ENCODE measurements at regions not wholly inside any gene's neighbourhood (a gene's known extent, or its start where the extent isn't known, plus 50 kb on each side); places are given as distances from the start of the nearest gene placed in this dataset.

DNA sequence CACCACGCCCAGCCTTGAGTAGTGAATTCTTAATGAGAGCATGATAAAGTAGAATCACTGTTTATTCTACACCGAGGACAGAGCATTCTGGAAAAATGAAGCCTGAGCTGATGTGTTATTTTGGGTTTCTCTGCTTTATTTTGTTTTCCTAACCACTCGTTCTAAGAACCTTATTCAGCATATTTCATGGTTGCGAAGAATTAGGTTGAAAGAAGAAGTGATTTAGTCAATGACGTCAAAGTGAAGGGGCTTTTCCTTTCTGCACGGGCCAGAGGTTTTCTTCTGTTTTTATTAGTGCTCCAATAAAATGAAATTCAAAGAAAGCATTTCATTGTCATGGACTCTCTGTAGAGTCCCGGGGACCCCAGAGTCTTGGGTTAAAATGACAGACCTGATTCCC lies 178.5 kb downstream of the MAF start:
- no peak for DNase-seq (ENCODE audit: low spot score)
- no peak overlapping the region for H2AFZ ChIP-seq (ENCODE audit: low read length)
- H3K36me3 ChIP-seq (ENCODE audit: insufficient read depth, low read length), result no peaks in the 10 kb centered on the region
- no peak overlapping the region for H3K4me2 ChIP-seq (ENCODE audit: low read length)
- POLR2A ChIA-PET, result no interaction called here
- CTCF ChIA-PET (ENCODE audit: unreplicated experiment), result no interaction called here
- no peaks in the 10 kb centered on the region for H3K9me2 ChIP-seq (ENCODE audit: insufficient read depth, low read length)
- H3K4me3 ChIP-seq (ENCODE audit: low read depth, low read length, poor library complexity, severe bottlenecking), result no peak overlapping the region
- H3K79me2 ChIP-seq (ENCODE audit: insufficient read depth, low read depth, low read length), result no peaks in the 10 kb centered on the region
- H3K9me3 ChIP-seq (ENCODE audit: low read length), result no peaks in the 10 kb centered on the region
- no peaks in the 10 kb centered on the region for H4K20me1 ChIP-seq (ENCODE audit: insufficient read depth, low read length)
- no peaks in the 10 kb centered on the region for H3K4me1 ChIP-seq (ENCODE audit: insufficient read depth, low read length, poor library complexity, severe bottlenecking)
- intact Hi-C loops (cut with micrococcal nuclease; ENCODE audit: unreplicated experiment), result no loop called here
- TF ChIP-seq CTCF (conservative IDR thresholded peaks at IDR 0.05; ENCODE audit: low read length) (no peak), EZH2phosphoT487 (IDR thresholded peaks at IDR 0.05; ENCODE audit: borderline replicate concordance, low read depth, low read length) (no peak)
- H3K27ac ChIP-seq (ENCODE audit: low read depth, low read length, poor library complexity, severe bottlenecking), result no peak overlapping the region
- no TSS peak for BruUV-seq (replicated peaks)

GRCh38 chr16:79421126-79421525 lies 179.4 kb downstream of the MAF start:
- Histone ChIP-seq H3K79me2 (ENCODE audit: insufficient read depth, low read depth, low read length) (no peaks in the 10 kb centered on the region), H3K4me2 (ENCODE audit: low read length) (no peak overlapping the region), H3K9me3 (ENCODE audit: low read length) (no peaks in the 10 kb centered on the region), H2AFZ (ENCODE audit: low read length) (no peak overlapping the region), H4K20me1 (ENCODE audit: insufficient read depth, low read length) (no peaks in the 10 kb centered on the region), H3K27ac (ENCODE audit: low read depth, low read length, poor library complexity, severe bottlenecking) (no peak overlapping the region), H3K9me2 (ENCODE audit: insufficient read depth, low read length) (no peaks in the 10 kb centered on the region), H3K36me3 (ENCODE audit: insufficient read depth, low read length) (no peaks in the 10 kb centered on the region), H3K4me3 (ENCODE audit: low read depth, low read length, poor library complexity, severe bottlenecking) (no peak overlapping the region), H3K4me1 (ENCODE audit: insufficient read depth, low read length, poor library complexity, severe bottlenecking) (no peaks in the 10 kb centered on the region)
- ChIA-PET POLR2A (no interaction called here), CTCF (ENCODE audit: unreplicated experiment) (no interaction called here)
- no peak for DNase-seq (ENCODE audit: low spot score)
- intact Hi-C loops (cut with micrococcal nuclease; ENCODE audit: unreplicated experiment), result no loop called here
- no TSS peak for BruUV-seq (replicated peaks)
- TF ChIP-seq CTCF (conservative IDR thresholded peaks at IDR 0.05; ENCODE audit: low read length), result no peak
- no peak for TF ChIP-seq EZH2phosphoT487 (IDR thresholded peaks at IDR 0.05; ENCODE audit: borderline replicate concordance, low read depth, low read length)

DNA sequence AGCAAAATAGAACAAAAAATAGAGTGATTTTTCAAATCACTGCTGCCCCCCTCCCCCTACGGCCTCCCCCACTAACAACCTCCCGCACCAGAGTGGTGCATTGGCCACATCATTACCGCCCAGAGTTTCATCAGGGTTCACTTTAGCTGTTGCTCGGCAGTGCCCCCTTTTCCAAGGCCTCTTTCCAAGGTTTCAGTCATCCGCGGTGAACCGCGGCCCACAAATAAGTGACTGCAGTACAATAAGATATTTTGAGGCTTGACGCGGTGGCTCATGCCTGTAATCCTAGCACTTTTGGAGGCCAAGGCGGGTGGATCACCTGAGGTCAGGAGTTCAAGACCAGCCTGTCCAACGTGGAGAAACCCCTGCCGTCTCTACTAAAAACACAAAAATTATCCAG lies 180.0 kb downstream of the MAF start:
- POLR2A ChIA-PET, result no interaction called here
- TF ChIP-seq EZH2phosphoT487 (IDR thresholded peaks at IDR 0.05; ENCODE audit: borderline replicate concordance, low read depth, low read length) (no peak), CTCF (conservative IDR thresholded peaks at IDR 0.05; ENCODE audit: low read length) (no peak)
- intact Hi-C loops (cut with micrococcal nuclease; ENCODE audit: unreplicated experiment), result no loop called here

More for the DNA sequence above, 180.0 kb downstream of the MAF start:
- H3K4me3 ChIP-seq (ENCODE audit: low read depth, low read length, poor library complexity, severe bottlenecking), result no peak overlapping the region
- H3K36me3 ChIP-seq (ENCODE audit: insufficient read depth, low read length), result no peaks in the 10 kb centered on the region
- no TSS peak for BruUV-seq (replicated peaks)
- DNase-seq (ENCODE audit: low spot score), result no peak
- no peaks in the 10 kb centered on the region for H4K20me1 ChIP-seq (ENCODE audit: insufficient read depth, low read length)
- no peak overlapping the region for H3K27ac ChIP-seq (ENCODE audit: low read depth, low read length, poor library complexity, severe bottlenecking)
- no peaks in the 10 kb centered on the region for H3K4me1 ChIP-seq (ENCODE audit: insufficient read depth, low read length, poor library complexity, severe bottlenecking)
- no peak overlapping the region for H3K4me2 ChIP-seq (ENCODE audit: low read length)
- H3K79me2 ChIP-seq (ENCODE audit: insufficient read depth, low read depth, low read length), result no peaks in the 10 kb centered on the region
- CTCF ChIA-PET (ENCODE audit: unreplicated experiment), result no interaction called here
- H2AFZ ChIP-seq (ENCODE audit: low read length), result no peak overlapping the region
- no peaks in the 10 kb centered on the region for H3K9me3 ChIP-seq (ENCODE audit: low read length)
- H3K9me2 ChIP-seq (ENCODE audit: insufficient read depth, low read length), result no peaks in the 10 kb centered on the region
